NCI-H2081 treated with DMSO at 0.1 percent for 48 hours (cell line): ENCODE measurements at regions not wholly inside any gene's neighbourhood (a gene's known extent, or its start where the extent isn't known, plus 50 kb on each side); places are given as distances from the start of the nearest gene placed in this dataset.

Experiments used
- DNase-seq: peaks from one replicate; lab custom pipeline; 2025; lab: John Stamatoyannopoulos, UW

DNA sequence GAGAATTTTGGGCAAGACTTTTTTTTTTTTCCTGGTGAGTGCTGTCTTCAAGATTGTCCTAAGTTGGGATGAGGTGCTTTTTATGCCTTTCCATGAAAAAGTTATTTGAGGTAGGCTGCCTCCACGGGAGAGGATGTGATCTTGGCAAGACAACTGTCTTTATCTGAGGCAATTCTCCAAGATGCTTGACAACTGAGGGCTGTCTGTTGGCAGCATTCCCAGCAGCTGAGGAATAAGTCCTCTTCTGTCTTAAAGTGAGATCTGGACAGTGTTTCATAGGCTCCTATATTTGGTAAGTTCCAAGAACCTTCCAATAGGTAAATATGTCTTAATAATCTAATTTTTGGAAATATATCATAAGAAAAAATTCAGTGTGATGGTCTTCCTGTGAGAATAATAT is 662.0 kb downstream of the CDH11 start:
- DNase-seq: no peak

DNA sequence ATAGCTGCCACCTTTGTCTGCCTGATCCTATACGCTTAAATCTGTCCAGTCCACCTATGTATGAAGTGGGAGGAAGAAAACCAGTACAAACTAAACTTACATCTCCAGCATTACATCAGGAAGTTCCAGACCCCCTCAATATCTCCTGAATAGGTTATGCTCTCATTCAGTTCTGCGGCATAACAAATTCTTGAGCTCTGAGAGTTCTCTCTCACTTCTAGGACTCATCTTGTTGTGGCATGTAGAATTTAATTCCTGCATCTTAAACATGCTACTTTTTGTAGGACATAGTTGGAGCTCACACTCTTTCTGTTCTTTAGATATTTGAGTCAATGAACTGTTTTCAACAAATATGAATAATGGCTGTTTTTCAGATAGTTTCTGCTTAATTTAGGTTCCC is 662.5 kb downstream of the CDH11 start:
- DNase-seq: no peak

DNA sequence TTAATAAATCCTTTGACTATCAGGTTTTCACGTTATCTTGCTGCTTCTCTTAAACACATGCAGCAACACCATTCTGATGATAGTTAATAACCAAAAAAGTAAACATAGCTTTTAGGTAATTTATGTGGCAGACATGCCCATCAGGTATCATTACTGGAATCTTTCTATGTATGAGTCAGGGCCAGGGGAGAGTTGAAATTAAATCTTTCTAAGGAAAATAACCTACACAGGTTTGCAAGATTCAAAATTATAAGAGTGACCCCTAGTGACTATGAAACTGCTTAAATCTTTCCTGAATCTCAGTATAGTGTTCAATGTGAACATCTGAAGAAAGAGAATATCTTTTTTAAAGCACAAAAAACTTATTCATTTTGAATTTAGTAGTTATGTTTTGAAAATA is 666.6 kb downstream of the CDH11 start:
- DNase-seq: no peak

DNA sequence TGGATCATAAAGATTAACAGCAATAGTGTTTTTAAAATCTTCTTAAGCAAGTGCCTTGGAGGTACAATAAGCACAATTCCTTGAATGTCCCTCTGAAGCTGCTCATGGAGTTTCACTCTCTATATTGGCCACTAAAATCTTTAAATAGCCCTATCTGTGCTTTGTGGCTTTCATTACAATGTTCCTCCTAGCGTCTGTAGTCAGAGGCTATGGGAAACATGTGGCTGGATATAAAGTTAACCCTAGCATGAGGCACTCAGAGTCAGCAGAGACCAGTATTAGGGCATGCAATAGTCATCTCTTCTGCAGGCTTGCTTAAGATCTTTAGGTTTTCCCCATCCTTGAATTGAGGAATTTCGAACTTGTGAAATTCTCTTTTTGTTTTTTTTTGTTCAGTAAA is 668.2 kb downstream of the CDH11 start:
- DNase-seq: no peak

DNA sequence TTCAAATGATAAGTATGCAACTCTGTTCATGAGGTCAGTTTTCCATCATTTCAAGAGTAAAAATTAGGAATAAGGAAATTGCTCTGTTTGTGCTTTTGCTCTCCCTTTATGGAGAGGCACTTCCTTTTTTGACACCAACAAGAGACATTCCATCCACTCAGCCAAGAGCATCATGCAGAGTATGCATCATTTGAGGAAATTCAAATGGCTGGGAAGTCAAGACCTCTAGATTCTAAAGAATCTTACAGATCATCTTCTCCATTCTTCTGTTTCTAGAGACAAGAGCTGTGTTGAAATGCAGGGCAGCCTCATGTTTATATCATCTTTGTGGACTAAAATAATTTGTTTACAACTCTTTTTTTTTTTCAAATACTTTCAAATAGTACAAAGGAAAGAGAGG is 669.4 kb downstream of the CDH11 start:
- no peak for DNase-seq

DNA sequence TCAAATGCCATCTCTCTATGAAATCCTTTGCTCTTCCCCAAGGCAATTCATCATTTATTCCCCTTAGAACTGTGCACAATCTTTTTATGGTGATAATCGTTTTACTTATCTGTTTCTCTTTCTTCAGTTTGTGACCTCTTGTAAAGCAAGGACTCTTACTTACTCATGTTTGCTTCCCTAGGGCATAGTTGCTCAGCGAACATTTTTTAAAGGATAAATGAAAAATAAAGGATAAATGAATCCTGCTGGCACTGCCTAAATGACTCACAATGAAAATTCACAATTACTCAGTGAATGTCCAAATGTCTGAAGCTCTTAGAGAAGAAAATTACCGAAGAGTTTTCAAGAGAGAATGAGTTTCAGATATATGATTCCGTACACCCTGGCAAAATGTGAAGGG is 671.7 kb downstream of the CDH11 start:
- DNase-seq: no peak

DNA sequence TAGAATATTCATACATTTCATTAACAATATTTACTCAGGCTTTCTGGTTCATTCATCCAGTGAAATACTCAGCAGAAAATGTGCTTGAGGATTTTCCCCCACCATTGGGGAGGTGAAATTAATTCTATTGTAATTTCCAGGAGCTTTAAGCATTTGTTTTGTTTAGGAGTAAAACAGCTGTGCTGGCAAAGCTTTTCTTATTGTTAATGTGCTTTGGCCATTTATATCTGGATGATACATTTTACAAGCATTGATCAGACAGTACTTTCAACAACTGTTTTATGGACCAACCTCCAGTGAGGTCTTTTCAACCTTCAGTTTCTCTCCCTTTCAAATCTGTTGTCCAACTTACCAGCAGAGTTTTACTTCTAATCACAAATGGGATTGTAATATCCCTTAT is 672.4 kb downstream of the CDH11 start:
- no peak for DNase-seq

DNA sequence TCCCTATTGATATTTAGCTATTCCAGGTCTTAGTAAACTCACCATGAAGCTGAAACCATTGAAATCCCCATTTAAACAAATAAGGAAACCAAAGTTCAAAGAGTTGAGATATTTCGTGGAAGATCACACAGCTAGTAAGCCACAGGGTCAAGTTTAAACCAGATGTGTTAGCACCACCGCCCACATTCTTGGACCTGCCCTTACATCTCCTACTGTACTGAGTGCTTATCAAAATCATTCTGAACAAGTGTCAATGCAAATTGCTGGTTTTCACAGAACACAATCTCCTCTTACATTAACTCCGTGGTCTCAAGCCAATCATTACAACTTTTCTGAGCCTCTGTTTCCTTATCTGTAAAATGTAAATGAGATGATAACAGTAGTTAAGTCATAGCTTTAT is 676.2 kb downstream of the CDH11 start:
- no peak for DNase-seq

DNA sequence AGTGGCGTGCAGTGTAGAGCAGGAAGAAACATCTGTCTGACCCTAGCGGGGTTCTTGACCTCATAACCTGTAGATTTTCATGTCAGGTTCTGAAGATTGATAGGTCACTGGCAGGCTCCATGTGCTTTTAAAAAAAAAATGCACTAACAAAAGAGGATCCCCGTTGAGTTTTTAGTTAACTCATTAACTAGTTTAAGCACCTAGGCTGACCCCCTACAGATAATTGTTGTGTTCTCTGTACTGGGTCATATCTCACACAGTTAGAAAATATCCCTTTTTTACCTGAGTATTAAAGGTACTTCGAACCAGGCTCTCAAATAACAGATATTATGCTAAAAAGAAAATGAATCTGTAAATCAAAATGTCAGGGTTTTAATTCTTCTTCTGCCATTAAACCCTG is 676.6 kb downstream of the CDH11 start:
- no peak for DNase-seq

DNA sequence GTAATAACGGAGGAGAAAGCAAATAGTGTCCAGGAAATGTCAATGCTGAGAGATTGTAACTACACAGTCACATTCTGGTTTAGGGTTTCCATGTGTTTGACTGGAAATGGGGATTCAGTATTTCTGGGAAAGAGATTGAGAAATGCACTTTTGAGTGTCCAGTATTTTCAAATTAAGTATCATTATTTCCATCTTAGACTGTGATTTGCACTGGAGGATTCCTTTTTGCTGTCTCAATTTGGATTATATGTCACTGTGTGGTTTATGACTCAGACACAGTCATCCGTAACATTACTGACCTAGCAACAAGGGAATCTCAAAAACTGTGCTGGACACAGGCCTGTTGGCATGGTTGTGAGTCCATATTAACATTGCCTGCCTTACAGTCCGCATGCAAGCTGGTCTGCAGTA is 681.4 kb downstream of the CDH11 start:
- DNase-seq: no peak

DNA sequence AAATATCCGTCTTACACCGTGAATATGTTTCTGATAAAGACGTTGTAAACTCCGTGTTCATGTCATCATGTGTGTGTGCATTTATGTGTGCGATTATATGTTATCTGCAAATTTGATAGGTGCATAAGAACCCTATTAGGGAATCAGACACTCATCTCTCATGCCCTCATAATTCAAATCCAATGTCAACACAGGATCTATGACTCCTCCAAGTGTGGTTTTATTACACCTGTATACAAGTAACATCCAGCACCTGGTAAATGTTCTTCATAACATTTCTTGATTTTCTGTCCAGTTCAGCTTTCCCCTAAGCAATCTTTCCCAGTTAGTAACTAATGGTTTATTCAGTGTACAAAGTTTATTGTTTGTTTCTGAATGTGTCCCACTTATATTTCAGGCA is 681.9 kb downstream of the CDH11 start:
- DNase-seq: no peak

DNA sequence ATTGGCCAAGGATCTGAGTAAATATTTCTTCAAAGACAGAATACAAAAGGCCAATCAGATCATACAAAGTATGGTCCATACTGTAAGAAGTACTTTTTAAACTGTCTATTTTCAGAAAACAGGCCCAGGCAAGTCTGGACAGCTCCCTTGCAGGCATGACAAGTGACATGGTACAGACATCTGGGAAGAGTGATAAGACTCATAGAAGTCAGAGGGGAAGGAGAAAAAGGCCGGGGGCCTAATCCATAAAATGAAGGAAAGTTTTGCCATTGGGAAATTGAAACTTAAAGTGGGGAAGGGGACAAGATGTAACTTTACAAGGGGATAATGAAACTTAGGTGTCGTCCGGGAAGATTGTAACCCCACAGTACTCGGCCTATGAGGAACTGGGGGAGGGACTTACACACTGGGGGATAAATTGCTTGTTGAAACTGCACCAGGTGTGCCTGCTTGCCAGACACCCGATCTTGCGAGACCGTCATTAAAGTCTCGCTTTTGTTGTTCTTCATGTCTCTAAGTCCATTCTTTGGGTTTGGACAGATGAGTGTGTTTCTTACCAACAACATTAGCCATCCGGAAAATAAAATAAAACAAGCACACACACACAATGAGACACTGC is 684.0 kb downstream of the CDH11 start:
- DNase-seq: no peak

DNA sequence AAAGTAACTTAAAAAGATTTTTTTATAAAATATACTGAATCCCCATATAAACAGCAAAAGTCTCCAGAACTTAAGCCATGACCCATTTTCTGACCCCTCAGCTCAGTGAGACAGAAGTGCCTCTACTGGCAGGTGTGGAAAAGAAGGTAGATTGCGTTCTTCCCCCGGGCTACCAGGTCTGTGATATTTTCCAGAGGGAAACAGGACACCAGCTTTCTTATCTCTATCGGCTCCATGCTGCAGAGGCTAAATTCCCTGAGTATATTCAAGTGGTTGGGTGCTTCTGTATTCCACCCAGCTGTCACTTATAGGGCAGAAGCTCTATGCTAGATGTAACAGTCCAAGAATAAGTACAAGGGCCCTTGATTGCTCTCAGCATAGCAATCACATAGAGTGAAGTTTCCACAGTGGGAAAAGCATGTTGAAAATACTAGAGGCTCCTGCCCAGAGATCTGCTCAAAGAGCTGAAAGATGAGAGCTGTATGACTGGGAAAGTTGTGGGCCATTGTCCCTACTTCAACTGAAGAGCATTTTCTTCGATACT is 687.3 kb downstream of the CDH11 start:
- DNase-seq: no peak

DNA sequence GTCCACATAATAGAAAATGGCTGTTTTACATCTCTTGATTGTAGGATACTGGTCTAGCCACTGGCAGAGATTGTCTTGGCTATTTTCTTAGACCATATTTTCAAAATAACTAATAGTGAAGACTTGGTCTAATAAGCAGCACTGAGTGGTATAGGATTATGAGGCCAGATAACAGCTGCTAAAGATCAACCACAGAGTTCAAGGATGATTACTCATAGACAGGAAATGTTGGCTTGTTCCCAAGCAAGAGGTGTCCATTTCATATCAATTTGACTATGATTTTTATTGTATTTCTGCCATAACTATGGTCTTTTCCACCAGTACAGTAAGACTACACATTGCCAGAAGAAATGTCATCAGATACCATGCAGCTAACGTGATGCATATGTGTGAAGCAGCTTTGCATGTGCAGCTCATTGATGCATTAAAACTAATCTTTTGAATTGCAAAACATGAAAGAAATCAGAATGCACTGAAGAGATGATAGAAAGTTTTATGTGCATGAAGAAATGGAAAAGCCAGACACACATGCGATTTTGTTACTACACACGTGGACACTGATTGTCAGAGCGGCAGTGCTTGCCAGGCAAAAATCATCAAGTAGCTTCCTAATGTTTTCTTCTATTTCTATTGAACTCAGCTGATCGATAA is 693.3 kb downstream of the CDH11 start:
- no peak for DNase-seq

DNA sequence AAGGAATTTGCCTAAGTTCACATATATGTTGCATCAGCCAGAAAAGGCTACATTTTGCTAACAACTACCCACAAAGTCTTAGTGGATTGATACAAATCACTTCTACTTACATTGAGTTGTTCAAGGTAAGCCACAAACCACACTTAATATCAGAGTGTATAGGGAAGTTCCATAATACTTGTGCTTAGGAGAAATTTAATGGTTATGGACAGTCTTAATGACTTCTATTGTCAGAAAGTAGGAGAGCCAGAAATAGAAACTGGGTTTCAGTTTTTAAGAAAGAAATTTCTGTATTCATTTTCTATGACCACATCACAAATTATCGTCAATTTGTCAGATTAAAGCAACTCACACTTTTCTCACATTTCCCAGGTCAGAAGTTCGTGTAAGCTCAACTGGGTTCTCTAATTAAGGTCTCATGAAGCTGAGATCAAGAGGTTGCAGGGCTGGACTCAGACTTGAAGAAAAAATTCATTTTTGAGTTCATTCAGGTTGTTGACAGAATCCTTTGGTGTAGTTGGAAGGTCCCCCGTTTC is 695.7 kb downstream of the CDH11 start:
- no peak for DNase-seq

DNA sequence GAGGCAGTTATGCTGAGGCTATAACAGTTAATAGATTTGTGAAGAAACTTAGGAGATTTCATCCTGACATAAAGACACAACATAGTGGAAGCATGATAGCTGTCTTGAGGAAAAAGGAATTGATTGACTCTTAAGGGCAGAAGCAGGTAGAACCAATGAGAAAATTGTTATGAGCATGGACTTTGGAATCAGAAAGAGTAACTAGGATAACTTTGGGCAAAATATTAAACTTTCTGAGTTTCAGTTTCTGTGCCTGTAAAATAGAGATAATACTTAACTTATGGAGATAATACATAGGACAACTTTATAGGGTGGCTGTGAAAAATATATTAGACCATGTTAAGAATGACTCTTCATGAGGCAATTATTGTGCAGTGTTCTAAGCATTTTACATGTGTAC is 696.5 kb downstream of the CDH11 start:
- DNase-seq: no peak

DNA sequence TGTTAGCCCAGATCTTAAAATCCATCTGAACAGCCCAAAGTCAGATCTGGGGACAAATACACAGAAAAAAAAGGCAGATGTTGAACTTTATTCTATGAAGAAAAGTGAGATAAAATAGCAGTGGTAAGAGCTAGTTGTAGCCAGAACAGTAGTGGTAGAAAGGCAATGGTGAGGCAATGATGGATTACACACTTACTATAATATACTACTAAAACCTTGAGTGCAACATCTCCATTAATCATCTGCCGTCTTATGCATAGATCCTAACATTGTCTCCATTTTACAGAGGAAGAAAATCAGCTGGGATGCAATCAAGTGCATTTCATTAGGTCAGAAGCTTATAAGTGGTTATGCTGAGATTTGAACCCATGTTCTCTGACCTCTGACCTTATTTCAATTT is 699.6 kb downstream of the CDH11 start:
- no peak for DNase-seq

DNA sequence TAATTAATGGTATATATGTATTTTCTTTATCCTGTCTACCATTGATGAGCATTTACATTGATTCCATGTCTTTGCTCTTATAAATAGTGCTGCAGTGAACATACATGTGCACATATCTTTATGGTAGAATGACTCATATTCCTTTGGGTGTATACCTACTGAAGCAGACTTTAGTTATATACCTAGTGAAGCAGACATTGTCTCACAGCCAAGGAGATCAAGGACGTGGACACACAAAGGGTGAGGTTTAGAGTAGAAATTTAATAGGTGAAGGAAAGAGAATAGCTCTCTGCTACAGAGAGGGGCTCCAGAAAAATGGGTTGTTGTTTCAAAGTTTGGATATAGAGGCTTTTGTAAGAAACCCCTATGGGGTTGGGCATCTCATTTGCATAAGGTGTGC is 700.3 kb downstream of the CDH11 start:
- no peak for DNase-seq

DNA sequence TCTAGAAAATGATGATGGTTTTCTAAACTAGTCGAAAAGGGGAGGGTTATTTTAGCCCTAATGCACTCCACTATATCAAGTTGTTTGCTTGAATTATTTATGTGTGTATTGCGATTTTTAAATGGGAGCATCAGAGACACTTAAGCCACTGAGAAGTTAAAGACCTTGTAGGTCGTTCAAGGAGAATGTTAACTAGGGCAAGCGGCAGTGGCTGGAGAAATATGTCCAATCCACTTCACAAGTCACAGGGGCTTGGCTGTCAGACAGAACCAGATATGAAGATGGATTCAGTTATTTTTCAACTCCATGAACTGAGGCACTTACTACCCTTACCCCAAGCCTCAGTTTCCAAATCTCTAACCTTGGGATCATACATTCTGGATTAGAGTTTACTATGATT is 702.0 kb downstream of the CDH11 start:
- no peak for DNase-seq

DNA sequence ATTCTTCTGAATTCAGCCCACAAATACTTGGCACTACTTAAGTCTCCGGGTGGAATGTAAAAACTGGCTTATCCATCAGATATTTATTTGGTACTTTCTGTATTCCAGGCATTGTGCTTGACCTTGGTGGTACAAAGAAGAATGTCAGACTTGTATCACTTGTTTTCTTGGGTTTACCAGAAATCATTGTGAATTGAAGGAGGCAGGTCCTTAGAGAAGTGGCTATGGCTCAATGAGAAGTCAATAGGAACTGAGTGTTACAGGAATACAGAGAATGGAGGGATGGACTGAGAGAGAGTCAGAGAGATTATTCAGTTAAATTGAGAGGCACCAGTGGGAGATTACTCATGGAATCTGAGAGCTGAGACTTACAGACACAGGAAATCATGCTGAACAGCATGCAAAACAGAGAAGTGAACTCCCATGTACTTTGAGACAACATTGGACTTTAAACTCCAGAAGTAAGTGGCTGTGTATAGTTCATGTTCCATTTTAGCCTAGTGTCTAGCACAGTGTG is 704.1 kb downstream of the CDH11 start:
- DNase-seq: no peak

DNA sequence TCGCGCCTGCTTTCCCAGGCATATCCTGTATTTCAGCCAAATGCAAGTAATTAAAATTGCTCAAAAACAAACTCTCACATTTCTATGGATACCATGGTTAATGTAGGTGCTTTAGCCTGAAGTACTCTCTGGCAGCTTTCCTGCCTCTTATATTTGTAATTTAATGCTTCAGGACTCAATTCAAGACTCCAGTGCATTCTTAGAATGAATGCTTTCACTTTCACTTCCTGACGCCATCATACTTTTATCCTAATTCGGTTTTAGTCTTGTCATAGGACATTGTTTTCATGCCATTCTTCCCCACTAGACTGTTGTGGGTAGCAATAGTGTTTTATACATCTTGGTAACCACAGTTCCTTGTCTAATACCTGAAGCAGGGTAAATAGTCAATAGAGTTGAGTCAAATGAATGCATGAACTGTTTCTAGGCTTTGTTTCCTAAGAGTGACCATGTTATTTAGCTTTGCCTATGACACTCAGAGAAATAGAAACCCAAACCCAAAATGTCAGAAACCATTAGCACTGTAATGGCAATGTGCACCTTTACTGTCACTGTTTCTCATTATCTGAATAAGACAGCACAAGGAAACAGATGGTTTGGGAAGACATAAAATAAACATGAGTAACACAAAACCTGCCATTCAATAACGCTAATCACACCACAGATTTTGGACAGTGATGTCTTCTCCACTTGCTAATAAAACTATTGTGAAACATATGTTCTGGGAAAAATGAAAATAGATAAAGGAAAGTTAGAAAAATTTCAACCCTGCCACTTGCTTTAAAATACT is 705.5 kb downstream of the CDH11 start:
- DNase-seq: no peak

DNA sequence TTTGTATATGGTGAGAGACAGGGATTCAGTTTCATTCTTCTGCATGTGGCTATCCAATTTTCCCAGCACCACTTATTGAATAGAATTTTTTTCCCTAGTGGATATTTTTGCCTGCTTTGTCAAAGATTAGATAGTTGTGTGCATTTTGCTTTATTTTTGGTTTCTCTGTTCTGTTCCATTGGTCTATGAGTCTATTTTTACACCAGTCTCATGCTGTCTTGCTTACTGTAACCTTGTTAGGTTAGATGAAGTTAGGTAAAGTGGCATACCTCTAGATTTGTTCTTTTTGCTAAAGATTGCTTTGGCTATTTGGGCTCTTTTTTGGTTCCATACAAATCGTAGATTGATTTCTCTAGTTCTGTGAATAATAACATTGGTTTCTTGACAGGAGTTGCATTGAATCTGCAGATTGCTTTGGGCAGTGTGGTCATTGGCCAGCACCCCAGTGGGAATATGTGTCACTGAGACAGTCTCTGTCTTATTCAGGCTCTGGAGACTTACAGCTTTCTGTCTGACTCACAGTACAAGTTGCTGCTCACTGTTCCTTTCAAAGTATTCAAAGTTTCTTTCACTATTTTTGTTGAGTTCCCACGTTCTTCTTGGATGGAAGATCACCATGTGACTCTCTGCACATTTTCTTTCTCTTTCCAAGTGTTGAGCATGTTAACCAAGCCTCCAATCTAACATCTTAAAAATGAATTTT is 709.1 kb downstream of the CDH11 start:
- no peak for DNase-seq
